Endothelial cell of umbilical vein (primary cell): ENCODE measurements at regions not wholly inside any gene's neighbourhood (a gene's known extent, or its start where the extent isn't known, plus 50 kb on each side); places are given as distances from the start of the nearest gene placed in this dataset.

ENCODE experiments used
- BruUV-seq: library from RNA; stranded (reverse); fragments of 400-500 nt; replicated peaks from 2 replicates; lab custom pipeline; 2021; lab: Mats Ljungman, UMichigan
- CTCF ChIA-PET: fragments of 300-600, 350-600 bp; sonication (Branson Sonifier 250); formaldehyde crosslinking; loops from one replicate; lab custom pipeline; 2021; ENCODE audit warnings: antibody characterized with exemption, inconsistent platforms; lab: Charles Lee
- POLR2A ChIA-PET: fragments of 300-600, 350-600 bp; sonication (Branson Sonifier 250); formaldehyde crosslinking; loops from one replicate; lab custom pipeline; 2021; ENCODE audit warnings: antibody characterized with exemption, inconsistent platforms; lab: Charles Lee
- DNase-seq: peaks from one replicate; pipeline ENCODE4 v3.0.0-alpha.2; 2011; ENCODE audit warnings: low read depth, low spot score
- FAIRE-seq: peaks from 2 replicates; lab custom pipeline; 2011; peaks lifted over from hg19 to GRCh38; lab: Jason Lieb, UNC
- H2AFZ ChIP-seq: 2 replicates; pipeline ENCODE4 v1.6.0; 2012; ENCODE audit warnings: low read depth, low read length, control low read depth, inconsistent platforms
- H3K27ac ChIP-seq: 2 replicates; pipeline ENCODE4 v1.5.1; 2011; ENCODE audit warnings: low read depth, mild to moderate bottlenecking, control low read depth, low read length, moderate library complexity; ENCODE audit not compliant: insufficient read depth
- H3K27me3 ChIP-seq, 2 experiments: 2 replicates each; pipeline versions ENCODE4 v1.6.0 to v1.6.1; 2011; ENCODE audit warnings: low read length in 2 of 2, mixed read lengths in 1 of 2; ENCODE audit not compliant: control insufficient read depth in 2 of 2, insufficient read depth in 2 of 2
- H3K36me3 ChIP-seq, 2 experiments: 2 replicates in 1 of 2; 3 replicates in 1 of 2; pipeline ENCODE4 v1.5.1; 2011; ENCODE audit warnings: low read length in 2 of 2, mild to moderate bottlenecking in 1 of 2, moderate library complexity in 1 of 2; ENCODE audit not compliant: control insufficient read depth in 2 of 2, insufficient read depth in 2 of 2; ENCODE audit errors: extremely low read depth in 1 of 2
- H3K4me1 ChIP-seq: 3 replicates; pipeline ENCODE4 v1.5.1; 2011; ENCODE audit warnings: mild to moderate bottlenecking, low read length; ENCODE audit not compliant: control insufficient read depth, insufficient read depth; ENCODE audit errors: extremely low read depth
- H3K4me2 ChIP-seq: 2 replicates; pipeline ENCODE4 v1.6.1; 2011; ENCODE audit warnings: low read length, control low read depth, mixed read lengths; ENCODE audit not compliant: insufficient read depth
- H3K4me3 ChIP-seq, 3 experiments: fragments of 200-600 bp in 1 of 3; sonication (generic), shearing (Covaris generic) in 1 of 3; replicated peaks in 1 of 3; 2 replicates each; pipeline ENCODE4 v1.5.1; 2011 to 2016; ENCODE audit warnings: control low read depth in 3 of 3, low read length in 3 of 3, mild to moderate bottlenecking in 2 of 3, inconsistent platforms in 1 of 3, low read depth in 1 of 3, moderate library complexity in 1 of 3; ENCODE audit not compliant: insufficient read depth in 1 of 3
- H3K79me2 ChIP-seq: 2 replicates; pipeline ENCODE4 v1.6.0; 2012; ENCODE audit warnings: low read length, inconsistent platforms; ENCODE audit not compliant: control insufficient read depth, insufficient read depth
- H3K9ac ChIP-seq: replicated peaks from 2 replicates; pipeline ENCODE3; 2011; ENCODE audit warnings: low read length, control low read depth; ENCODE audit not compliant: insufficient read depth; ENCODE audit errors: extremely low read depth
- H3K9me1 ChIP-seq: replicated peaks from 3 replicates; pipeline ENCODE4 v1.6.0; 2011; ENCODE audit warnings: mild to moderate bottlenecking, low read length; ENCODE audit not compliant: control insufficient read depth, insufficient read depth; ENCODE audit errors: extremely low read depth
- H3K9me3 ChIP-seq: replicated peaks from 2 replicates; pipeline ENCODE4 v1.5.1; 2012; ENCODE audit warnings: low read length, inconsistent platforms; ENCODE audit not compliant: control insufficient read depth, insufficient read depth
- H4K20me1 ChIP-seq: replicated peaks from 2 replicates; pipeline ENCODE3; 2011; ENCODE audit warnings: mild to moderate bottlenecking, low read length; ENCODE audit not compliant: control insufficient read depth, insufficient read depth; ENCODE audit errors: extremely low read depth
- EZH2 ChIP-seq: IDR thresholded peaks from 2 replicates; pipeline ENCODE4 v1.6.1; 2012; ENCODE audit warnings: borderline replicate concordance, low read depth, mild to moderate bottlenecking, moderate library complexity, low read length, inconsistent platforms; ENCODE audit not compliant: severe bottlenecking
- FOS ChIP-seq: IDR thresholded peaks from 2 replicates; pipeline ENCODE4 v1.6.1; 2011; ENCODE audit warnings: mild to moderate bottlenecking, low read length, moderate library complexity, borderline replicate concordance; ENCODE audit not compliant: insufficient read depth
- GATA2 ChIP-seq: IDR thresholded peaks from 2 replicates; pipeline ENCODE4 v1.7.0; 2011; ENCODE audit warnings: low read depth, mild to moderate bottlenecking, moderate library complexity, mixed read lengths, low read length; ENCODE audit not compliant: insufficient read length, insufficient read depth
- JUN ChIP-seq: IDR thresholded peaks from 2 replicates; pipeline ENCODE4 v1.6.1; 2011; ENCODE audit warnings: borderline replicate concordance, low read depth; ENCODE audit not compliant: insufficient read length, insufficient read depth
- MYC ChIP-seq: IDR thresholded peaks from one replicate; pipeline ENCODE4 v1.6.1; 2011; ENCODE audit warnings: mild to moderate bottlenecking, low read depth, low read length
- POLR2A ChIP-seq: IDR thresholded peaks from 2 replicates; pipeline ENCODE4 v1.6.1; 2012; ENCODE audit warnings: low read depth, mild to moderate bottlenecking, control low read depth, low read length
- POLR2AphosphoS5 ChIP-seq: IDR thresholded peaks from 2 replicates; pipeline ENCODE4 v1.6.1; 2012; ENCODE audit warnings: low read depth, mild to moderate bottlenecking, control low read depth, low read length, moderate library complexity; ENCODE audit not compliant: insufficient read depth
- dilution Hi-C: fragments of 300-500 bp; cut with MboI; formaldehyde crosslinking; loops from one replicate; pipeline ENCODE4 v1.15.0; 2019; ENCODE audit warnings: low sequenced_read_pairs; ENCODE audit not compliant: extremely low pct_ligation_motif_present
- intact Hi-C: fragments of 100-400 bp; cut with micrococcal nuclease; formaldehyde crosslinking; loops from one replicate; pipeline ENCODE4 v1.10.0; 2022
- TF ChIP-seq, protein P1 (sequence below), 2 donors: IDR thresholded peaks; 1 replicate in 1 of 2; 2 replicates in 1 of 2; pipeline ENCODE4 v1.5.1; 2011; ENCODE audit warnings: low read length in 2 of 2, mild to moderate bottlenecking in 2 of 2, moderate library complexity in 2 of 2, control low read depth in 1 of 2, inconsistent platforms in 1 of 2, low read depth in 1 of 2; ENCODE audit not compliant: insufficient read depth in 1 of 2; ENCODE audit errors: extremely low read depth in 1 of 2
- TF ChIP-seq, protein P2 (sequence below): IDR thresholded peaks from 2 replicates; pipeline ENCODE4 v1.6.1; 2011; ENCODE audit not compliant: insufficient read depth, insufficient read length

DNA sequence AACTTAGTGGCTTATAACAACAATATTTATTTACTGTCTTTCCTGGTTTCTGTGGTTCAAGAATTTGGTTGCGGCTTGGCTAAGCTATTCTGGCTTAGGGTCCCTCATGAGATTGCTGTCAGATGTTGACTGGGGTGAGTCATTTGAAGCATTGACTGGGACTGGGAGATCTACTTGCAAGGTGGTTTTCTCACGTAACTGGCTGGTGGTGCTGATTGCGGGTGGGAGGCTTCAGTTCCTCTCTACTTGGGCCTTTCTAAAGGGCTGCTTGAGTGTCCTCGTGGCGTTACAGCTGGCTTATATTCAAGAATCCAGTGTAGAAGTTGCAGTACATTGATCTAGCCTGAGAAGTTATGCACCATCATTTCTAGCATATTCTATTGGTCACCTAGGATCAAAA lies 218.5 kb upstream of the ELAVL2 start:
- dilution Hi-C loops (no loop called here), intact Hi-C loops (no loop called here)
- TF ChIP-seq JUN, result no peak
- TF ChIP-seq EZH2, result no peak
- Histone ChIP-seq H3K4me1 (no peaks in the 10 kb centered on the region), H3K4me2 (no peak overlapping the region), H3K27me3 (no peaks in the 10 kb centered on the region), H3K4me3 (no peak overlapping the region), H3K27ac (no peak overlapping the region), H3K9me3 (peaks cover 2% of the 10 kb centered on the region), H3K9me1 (no peaks in the 10 kb centered on the region), H4K20me1 (no peaks in the 10 kb centered on the region), H2AFZ (no peak overlapping the region), H3K79me2 (no peaks in the 10 kb centered on the region), H3K9ac (no peak overlapping the region), H3K36me3 (no peaks in the 10 kb centered on the region)
- ChIA-PET CTCF (no interaction called here), POLR2A (no interaction called here)
- no peak for DNase-seq
- no peak for FAIRE-seq
- no TSS peak for BruUV-seq

DNA sequence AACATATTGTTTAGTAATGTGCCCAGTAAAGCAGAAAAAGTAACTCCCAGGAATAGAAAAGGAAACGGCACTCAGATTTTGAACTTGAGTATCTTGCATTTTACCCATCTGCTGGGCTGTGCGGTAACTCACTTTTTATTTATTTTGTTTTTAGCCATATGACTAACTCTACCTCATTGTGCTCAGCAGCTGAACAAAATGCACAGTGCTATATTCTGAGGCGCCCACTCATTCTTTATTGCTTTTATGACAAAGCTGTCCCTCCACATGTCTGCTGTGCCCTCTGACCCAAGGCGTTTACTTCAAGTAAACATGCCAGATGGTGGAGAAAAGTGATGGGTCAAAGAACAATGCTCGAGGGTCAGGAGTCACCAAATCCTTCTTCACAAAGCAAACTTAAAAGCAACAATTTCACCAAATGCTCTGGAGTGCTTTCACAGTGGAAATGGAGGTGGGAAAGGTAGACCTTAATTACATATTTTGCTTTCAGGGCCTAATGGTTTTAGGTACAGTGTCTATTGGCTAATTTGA lies 215.2 kb upstream of the ELAVL2 start:
- Histone ChIP-seq H2AFZ (no peak overlapping the region), H3K36me3 (no peaks in the 10 kb centered on the region), H3K4me1 (no peaks in the 10 kb centered on the region), H4K20me1 (no peaks in the 10 kb centered on the region), H3K27ac (no peak overlapping the region), H3K9me1 (no peaks in the 10 kb centered on the region), H3K4me3 (no peak overlapping the region), H3K27me3 (no peaks in the 10 kb centered on the region), H3K79me2 (no peaks in the 10 kb centered on the region), H3K9ac (no peak overlapping the region), H3K9me3 (peaks cover 5% of the 10 kb centered on the region), H3K4me2 (no peak overlapping the region)
- dilution Hi-C loops (no loop called here), intact Hi-C loops (no loop called here)
- ChIA-PET CTCF (no interaction called here), POLR2A (no interaction called here)
- no peak for DNase-seq
- TF ChIP-seq EZH2 (no peak), GATA2 (no peak), JUN (no peak), MYC (no peak), FOS (no peak), POLR2AphosphoS5 (no peak), POLR2A (no peak)
- TF ChIP-seq, protein P1, sequence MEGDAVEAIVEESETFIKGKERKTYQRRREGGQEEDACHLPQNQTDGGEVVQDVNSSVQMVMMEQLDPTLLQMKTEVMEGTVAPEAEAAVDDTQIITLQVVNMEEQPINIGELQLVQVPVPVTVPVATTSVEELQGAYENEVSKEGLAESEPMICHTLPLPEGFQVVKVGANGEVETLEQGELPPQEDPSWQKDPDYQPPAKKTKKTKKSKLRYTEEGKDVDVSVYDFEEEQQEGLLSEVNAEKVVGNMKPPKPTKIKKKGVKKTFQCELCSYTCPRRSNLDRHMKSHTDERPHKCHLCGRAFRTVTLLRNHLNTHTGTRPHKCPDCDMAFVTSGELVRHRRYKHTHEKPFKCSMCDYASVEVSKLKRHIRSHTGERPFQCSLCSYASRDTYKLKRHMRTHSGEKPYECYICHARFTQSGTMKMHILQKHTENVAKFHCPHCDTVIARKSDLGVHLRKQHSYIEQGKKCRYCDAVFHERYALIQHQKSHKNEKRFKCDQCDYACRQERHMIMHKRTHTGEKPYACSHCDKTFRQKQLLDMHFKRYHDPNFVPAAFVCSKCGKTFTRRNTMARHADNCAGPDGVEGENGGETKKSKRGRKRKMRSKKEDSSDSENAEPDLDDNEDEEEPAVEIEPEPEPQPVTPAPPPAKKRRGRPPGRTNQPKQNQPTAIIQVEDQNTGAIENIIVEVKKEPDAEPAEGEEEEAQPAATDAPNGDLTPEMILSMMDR (IDR thresholded peaks at IDR 0.05; ENCODE audit: extremely low read depth in 1 of 2, insufficient read depth in 1 of 2, low read depth in 1 of 2, low read length in 2 of 2), result no peak
- TF ChIP-seq, protein P2, sequence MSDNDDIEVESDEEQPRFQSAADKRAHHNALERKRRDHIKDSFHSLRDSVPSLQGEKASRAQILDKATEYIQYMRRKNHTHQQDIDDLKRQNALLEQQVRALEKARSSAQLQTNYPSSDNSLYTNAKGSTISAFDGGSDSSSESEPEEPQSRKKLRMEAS, result no peak
- FAIRE-seq, result no peak
- BruUV-seq, result no TSS peak
